NCI-H146 treated with DMSO at 0.1 percent for 48 hours (cell line): ENCODE measurements at regions not wholly inside any gene's neighbourhood (a gene's known extent, or its start where the extent isn't known, plus 50 kb on each side); places are given as distances from the start of the nearest gene placed in this dataset.

Experiments used
- DNase-seq: peaks from one replicate; lab custom pipeline; 2025; ENCODE audit not compliant: unreplicated experiment; lab: John Stamatoyannopoulos, UW

GRCh38 chr5:166172597-166172996, 2118.8 kb upstream of the WWC1 start:
- no peak for DNase-seq

- no peak for DNase-seq
These were observed 2112.9 kb upstream of the WWC1 start for GRCh38 chr5:166178411-166179080.

- DNase-seq: no peak
These were observed 2106.3 kb upstream of the WWC1 start for GRCh38 chr5:166185185-166185584.

- DNase-seq: no peak
These were observed 2102.7 kb upstream of the WWC1 start for GRCh38 chr5:166188501-166189325.

GRCh38 chr5:166192696-166193095, 2098.7 kb upstream of the WWC1 start:
- DNase-seq: no peak

GRCh38 chr5:166195981-166196380, 2095.5 kb upstream of the WWC1 start:
- no peak for DNase-seq

- no peak for DNase-seq
These were observed 2090.9 kb upstream of the WWC1 start for GRCh38 chr5:166200532-166200931.

- DNase-seq: no peak
These were observed 2079.8 kb upstream of the WWC1 start for GRCh38 chr5:166211640-166212039.

- no peak for DNase-seq
These were observed 2055.1 kb upstream of the WWC1 start for GRCh38 chr5:166236327-166236726.

GRCh38 chr5:166240705-166241104, 2050.7 kb upstream of the WWC1 start:
- DNase-seq: no peak

- DNase-seq: no peak
These were observed 2045.9 kb upstream of the WWC1 start for GRCh38 chr5:166245556-166245955.

GRCh38 chr5:166251786-166252185, 2039.7 kb upstream of the WWC1 start:
- DNase-seq: no peak

- no peak for DNase-seq
These were observed 2033.8 kb upstream of the WWC1 start for GRCh38 chr5:166257661-166258060.

- DNase-seq: no peak
These were observed 2029.0 kb upstream of the WWC1 start for GRCh38 chr5:166262395-166262794.

GRCh38 chr5:166267907-166268306, 2023.5 kb upstream of the WWC1 start:
- no peak for DNase-seq

- DNase-seq: no peak
These were observed 2020.7 kb upstream of the WWC1 start for GRCh38 chr5:166270712-166271111.

- DNase-seq: no peak
These were observed 2015.4 kb upstream of the WWC1 start for GRCh38 chr5:166276006-166276405.

- DNase-seq: no peak
These were observed 2011.6 kb upstream of the WWC1 start for GRCh38 chr5:166279828-166280227.

GRCh38 chr5:166281433-166281832, 2010.0 kb upstream of the WWC1 start:
- no peak for DNase-seq

- no peak for DNase-seq
These were observed 2008.5 kb upstream of the WWC1 start for GRCh38 chr5:166282939-166283338.

- DNase-seq: no peak
These were observed 2006.1 kb upstream of the WWC1 start for GRCh38 chr5:166285361-166285760.

GRCh38 chr5:166286832-166287231, 2004.6 kb upstream of the WWC1 start:
- DNase-seq: no peak

GRCh38 chr5:166287866-166288265, 2003.6 kb upstream of the WWC1 start:
- no peak for DNase-seq
